Panc1 (cell line): ENCODE measurements at regions not wholly inside any gene's neighbourhood (a gene's known extent, or its start where the extent isn't known, plus 50 kb on each side); places are given as distances from the start of the nearest gene placed in this dataset.

ENCODE experiments used
- ATAC-seq: fragments of 200-7000 bp; cut with Tn5 transposase; 2 replicates; pipeline ENCODE4 v1.9.1; 2020; ENCODE audit warnings: mild to moderate bottlenecking, moderate library complexity
- BruUV-seq: library from RNA; stranded (reverse); fragments of 400-500 nt; replicated peaks from 2 replicates; lab custom pipeline; 2021; lab: Mats Ljungman, UMichigan
- CTCF ChIA-PET: fragments of 300-600 bp; sonication (Branson Sonifier 250); formaldehyde crosslinking; loops from one replicate; lab custom pipeline; 2022; ENCODE audit warnings: antibody characterized with exemption; lab: Charles Lee
- POLR2A ChIA-PET: fragments of 300-600 bp; sonication (Branson Sonifier 250); formaldehyde crosslinking; loops from one replicate; lab custom pipeline; 2022; ENCODE audit warnings: antibody characterized with exemption; lab: Charles Lee
- DNase-seq: peaks from one replicate; pipeline ENCODE4 v3.0.0-alpha.2; 2010; ENCODE audit warnings: low read depth, low spot score
- H3K27ac ChIP-seq: 2 replicates; pipeline ENCODE4 v1.5.1; 2011; ENCODE audit warnings: mild to moderate bottlenecking, low read length, inconsistent platforms
- H3K27me3 ChIP-seq: fragments of 200-500 bp; sonication (Bioruptor generic); 2 replicates; pipeline ENCODE4 v1.6.0; 2014; ENCODE audit warnings: low read length, inconsistent platforms; ENCODE audit not compliant: control insufficient read depth, insufficient read depth
- H3K36me3 ChIP-seq: fragments of 200-500 bp; sonication (Bioruptor generic); 2 replicates; pipeline ENCODE4 v1.5.1; 2014; ENCODE audit warnings: inconsistent platforms, mild to moderate bottlenecking, low read length, moderate library complexity; ENCODE audit not compliant: control insufficient read depth, insufficient read depth
- H3K4me1 ChIP-seq: 2 replicates; pipeline ENCODE4 v1.5.1; 2011; ENCODE audit warnings: inconsistent platforms, mild to moderate bottlenecking, low read length, moderate library complexity; ENCODE audit not compliant: control insufficient read depth, insufficient read depth
- H3K4me3 ChIP-seq, 2 experiments: 2 replicates each; pipeline ENCODE4 v1.5.1; 2011 to 2012; ENCODE audit warnings: low read depth in 2 of 2, low read length in 2 of 2, mild to moderate bottlenecking in 2 of 2, inconsistent platforms in 1 of 2, moderate library complexity in 1 of 2
- H3K9me3 ChIP-seq: fragments of 200-500 bp; sonication (Bioruptor generic); 2 replicates; pipeline ENCODE4 v1.5.1; 2014; ENCODE audit warnings: low read depth, mild to moderate bottlenecking, inconsistent platforms, low read length, moderate library complexity; ENCODE audit not compliant: control insufficient read depth, insufficient read depth
- CTCF ChIP-seq: fragments of 450-650 bp; IDR thresholded peaks from 2 replicates; pipeline ENCODE4 v1.5.1; 2017; ENCODE audit warnings: mild to moderate bottlenecking
- POLR2AphosphoS5 ChIP-seq: IDR thresholded peaks from 2 replicates; pipeline ENCODE4 v1.6.1; 2012; ENCODE audit warnings: mild to moderate bottlenecking, low read depth, low read length, moderate library complexity
- REST ChIP-seq, 2 experiments: IDR thresholded peaks; 2 replicates each; pipeline ENCODE4 v1.6.1; 2011 to 2012; ENCODE audit warnings: low read depth in 2 of 2, control low read depth in 1 of 2, low read length in 1 of 2, mild to moderate bottlenecking in 1 of 2, moderate library complexity in 1 of 2; ENCODE audit not compliant: insufficient read depth in 1 of 2
- SIN3A ChIP-seq: IDR thresholded peaks from 2 replicates; pipeline ENCODE4 v1.6.1; 2012; ENCODE audit warnings: low read depth, mild to moderate bottlenecking, low read length, moderate library complexity, borderline replicate concordance; ENCODE audit not compliant: insufficient read depth
- TCF7L2 ChIP-seq: IDR thresholded peaks from 2 replicates; pipeline ENCODE4 v1.6.1; 2011; ENCODE audit warnings: mild to moderate bottlenecking, low read depth, low read length, inconsistent platforms
- in situ Hi-C: cut with HindIII; loops from 2 replicates; pipeline ENCODE4 v1.10.0; 2016; ENCODE audit warnings: low sequenced_read_pairs, low pct_unique_long_range_greater_than_20kb
- intact Hi-C: fragments of 100-400 bp; cut with micrococcal nuclease; formaldehyde crosslinking; loops from one replicate; pipeline ENCODE4 v1.10.0; 2022; ENCODE audit not compliant: unreplicated experiment

- DNase-seq (no peak), ATAC-seq (no peak)
- no peaks in the 10 kb centered on the region for H3K9me3 ChIP-seq
- ChIA-PET POLR2A (no interaction called here), CTCF (no interaction called here)
- no peak overlapping the region for H3K27ac ChIP-seq
- H3K36me3 ChIP-seq = no peaks in the 10 kb centered on the region
- no peaks in the 10 kb centered on the region for H3K4me1 ChIP-seq
- intact Hi-C loops (no loop called here), in situ Hi-C loops (no loop called here)
- no TSS peak for BruUV-seq
- H3K27me3 ChIP-seq = peaks cover 4% of the 10 kb centered on the region; the same call in 1 of the 2 replicates
- H3K4me3 ChIP-seq = no peak overlapping the region
- TF ChIP-seq CTCF = no peak
- no peak for TF ChIP-seq SIN3A
- no peak for TF ChIP-seq POLR2AphosphoS5
- no peak for TF ChIP-seq TCF7L2
- no peak for TF ChIP-seq REST (IDR thresholded peaks at IDR 0.05; ENCODE audit: insufficient read depth in 1 of 2, low read depth in 2 of 2, low read length in 1 of 2)
These were observed 222.5 kb upstream of the TCERG1L start for GRCh38 chr10:131533846-131534526.

DNA sequence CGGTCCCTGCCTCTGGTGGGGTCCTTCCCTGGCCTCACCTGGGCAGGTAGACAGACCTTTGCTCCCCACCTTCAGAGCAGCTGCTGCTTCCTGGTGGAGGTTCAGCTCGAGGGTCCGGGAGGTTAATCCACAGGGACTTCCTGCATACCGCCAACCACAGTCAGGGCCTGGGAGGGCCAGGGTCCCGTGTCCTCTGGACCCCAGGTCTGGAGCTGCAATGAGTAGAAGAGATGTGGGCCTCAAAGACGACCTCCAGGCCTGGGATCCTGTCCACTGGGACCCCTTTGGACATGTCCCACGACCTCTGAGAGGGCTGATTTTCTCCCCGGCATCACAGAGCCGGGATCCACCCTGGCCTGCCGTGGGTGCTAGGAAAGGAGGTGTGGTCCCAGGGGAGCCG is 223.3 kb upstream of the TCERG1L start:
- Histone ChIP-seq H3K4me1 (no peaks in the 10 kb centered on the region), H3K27me3 (peaks cover 6% of the 10 kb centered on the region; the same call in 1 of the 2 replicates), H3K36me3 (no peaks in the 10 kb centered on the region), H3K9me3 (no peaks in the 10 kb centered on the region), H3K27ac (no peak overlapping the region), H3K4me3 (no peak overlapping the region)
- CTCF ChIA-PET = no interaction called here
- intact Hi-C loops = no loop called here
- no TSS peak for BruUV-seq
- POLR2A ChIA-PET = no interaction called here
- ATAC-seq = no peak
- TF ChIP-seq POLR2AphosphoS5 = no peak
- no peak for TF ChIP-seq TCF7L2
- TF ChIP-seq REST (IDR thresholded peaks at IDR 0.05; ENCODE audit: insufficient read depth in 1 of 2, low read depth in 2 of 2, low read length in 1 of 2) = no peak
- DNase-seq = no peak
- in situ Hi-C loops = no loop called here
